Liver (tissue), 8 donors: ENCODE measurements at regions not wholly inside any gene's neighbourhood (a gene's known extent, or its start where the extent isn't known, plus 50 kb on each side); places are given as distances from the start of the nearest gene placed in this dataset.

ENCODE experiments used
- DNase-seq: peaks from one replicate; pipeline ENCODE4 v3.0.0-alpha.2; 2017; ENCODE audit warnings: low spot score
- H3K27ac ChIP-seq, 2 donors: one replicate each; pipeline ENCODE4 v1.7.0; 2013; ENCODE audit warnings: inconsistent platforms in 2 of 2, low read length in 2 of 2, control low read depth in 1 of 2, low read depth in 1 of 2, mild to moderate bottlenecking in 1 of 2
- H3K27me3 ChIP-seq, 4 donors: one replicate each; pipeline versions ENCODE4 v1.6.1 to v1.7.0; 2013; ENCODE audit warnings: low read length in 3 of 4, inconsistent platforms in 1 of 4, mild to moderate bottlenecking in 1 of 4, moderate library complexity in 1 of 4; ENCODE audit not compliant: control insufficient read depth in 4 of 4, insufficient read depth in 4 of 4
- H3K36me3 ChIP-seq, 4 donors: one replicate each; pipeline versions ENCODE4 v1.6.1 to v1.7.0; 2013; ENCODE audit warnings: low read length in 3 of 4, mild to moderate bottlenecking in 3 of 4, low read depth in 1 of 4, moderate library complexity in 1 of 4; ENCODE audit not compliant: control insufficient read depth in 4 of 4, insufficient read depth in 3 of 4
- H3K4me1 ChIP-seq, 4 donors: one replicate each; pipeline versions ENCODE4 v1.6.1 to v1.7.0; 2013; ENCODE audit warnings: low read length in 3 of 4, mild to moderate bottlenecking in 3 of 4, moderate library complexity in 1 of 4; ENCODE audit not compliant: control insufficient read depth in 4 of 4, insufficient read depth in 4 of 4
- H3K4me3 ChIP-seq, 3 donors: one replicate each; pipeline versions ENCODE4 v1.6.1 to v1.7.0; 2013; ENCODE audit warnings: low read length in 3 of 3, control low read depth in 1 of 3, low read depth in 1 of 3, mild to moderate bottlenecking in 1 of 3
- H3K9ac ChIP-seq, 2 donors: one replicate each; pipeline ENCODE4 v1.7.0; 2013; ENCODE audit warnings: low read length in 2 of 2, mild to moderate bottlenecking in 2 of 2, moderate library complexity in 2 of 2, control low read depth in 1 of 2, low read depth in 1 of 2
- H3K9me3 ChIP-seq, 4 donors: one replicate each; pipeline versions ENCODE4 v1.6.1 to v1.7.0; 2013; ENCODE audit warnings: low read length in 3 of 4; ENCODE audit not compliant: control insufficient read depth in 4 of 4
- CTCF ChIP-seq: fragments of 150-350 bp; IDR thresholded peaks from 2 replicates; pipeline ENCODE4 v1.5.1; 2017; ENCODE audit warnings: improper control_type of control experiment, low read depth, low read length; ENCODE audit not compliant: missing input control
- EGR1 ChIP-seq, 2 donors: IDR thresholded peaks; 2 replicates each; pipeline ENCODE4 v1.6.1; 2016 to 2018; ENCODE audit warnings: antibody characterized with exemption in 2 of 2, low read depth in 2 of 2
- FOXA1 ChIP-seq: IDR thresholded peaks from 2 replicates; pipeline ENCODE4 v1.6.1; 2016; ENCODE audit warnings: antibody characterized with exemption
- FOXA2 ChIP-seq: IDR thresholded peaks from 2 replicates; pipeline ENCODE4 v1.6.1; 2016; ENCODE audit warnings: antibody characterized with exemption
- GABPA ChIP-seq, 2 donors: IDR thresholded peaks in 1 of 2; conservative IDR thresholded peaks in 1 of 2; 2 replicates each; pipeline ENCODE4 v1.6.1; 2016; ENCODE audit warnings: antibody characterized with exemption in 2 of 2, mild to moderate bottlenecking in 1 of 2, moderate library complexity in 1 of 2
- HNF4A ChIP-seq, 2 donors: conservative IDR thresholded peaks; 2 replicates each; pipeline ENCODE4 v1.6.1; 2016; ENCODE audit warnings: antibody characterized with exemption in 2 of 2, mild to moderate bottlenecking in 2 of 2
- HNF4G ChIP-seq: IDR thresholded peaks from 2 replicates; pipeline ENCODE4 v1.6.1; 2016; ENCODE audit warnings: antibody characterized with exemption
- JUND ChIP-seq, 2 donors: IDR thresholded peaks; 2 replicates each; pipeline ENCODE4 v1.6.1; 2016; ENCODE audit warnings: antibody characterized with exemption in 2 of 2
- MAX ChIP-seq: IDR thresholded peaks from 2 replicates; pipeline ENCODE4 v1.6.1; 2016; ENCODE audit warnings: antibody characterized with exemption
- NR2F2 ChIP-seq: IDR thresholded peaks from 2 replicates; pipeline ENCODE4 v1.6.1; 2016; ENCODE audit warnings: antibody characterized with exemption
- RAD21 ChIP-seq, 2 donors: IDR thresholded peaks; 2 replicates each; pipeline ENCODE4 v1.6.1; 2016; ENCODE audit warnings: antibody characterized with exemption in 2 of 2, mild to moderate bottlenecking in 2 of 2
- RXRA ChIP-seq, 2 donors: IDR thresholded peaks; 2 replicates each; pipeline ENCODE4 v1.6.1; 2017 to 2018; ENCODE audit warnings: antibody characterized with exemption in 2 of 2, mild to moderate bottlenecking in 1 of 2
- SP1 ChIP-seq: IDR thresholded peaks from 2 replicates; pipeline ENCODE4 v1.6.1; 2018; ENCODE audit warnings: antibody characterized with exemption, mild to moderate bottlenecking
- TAF1 ChIP-seq: conservative IDR thresholded peaks from 2 replicates; pipeline ENCODE4 v1.6.1; 2016; ENCODE audit warnings: antibody characterized with exemption, mild to moderate bottlenecking
- YY1 ChIP-seq: IDR thresholded peaks from 2 replicates; pipeline ENCODE4 v1.6.1; 2016; ENCODE audit warnings: antibody characterized with exemption, mild to moderate bottlenecking
- WGBS: extraction: QIAGEN DNeasy Blood & Tissue Kit; methylation state at CpG from one replicate; pipeline ENCODE4 v1.1.7; 2013; 5-methylcytosine and 5-hydroxymethylcytosine counted together
- TF ChIP-seq, protein P1 (sequence below): IDR thresholded peaks from 2 replicates; pipeline ENCODE4 v1.6.1; 2016; ENCODE audit warnings: antibody characterized with exemption
- TF ChIP-seq, protein P2 (sequence below): IDR thresholded peaks from 2 replicates; pipeline ENCODE4 v1.6.1; 2016; ENCODE audit warnings: antibody characterized with exemption, mild to moderate bottlenecking
- donor health status: healthy.
- donor health status: healthy.
- donor health status: healthy.
- donor health status: healthy.
- donor health status: healthy.

DNA sequence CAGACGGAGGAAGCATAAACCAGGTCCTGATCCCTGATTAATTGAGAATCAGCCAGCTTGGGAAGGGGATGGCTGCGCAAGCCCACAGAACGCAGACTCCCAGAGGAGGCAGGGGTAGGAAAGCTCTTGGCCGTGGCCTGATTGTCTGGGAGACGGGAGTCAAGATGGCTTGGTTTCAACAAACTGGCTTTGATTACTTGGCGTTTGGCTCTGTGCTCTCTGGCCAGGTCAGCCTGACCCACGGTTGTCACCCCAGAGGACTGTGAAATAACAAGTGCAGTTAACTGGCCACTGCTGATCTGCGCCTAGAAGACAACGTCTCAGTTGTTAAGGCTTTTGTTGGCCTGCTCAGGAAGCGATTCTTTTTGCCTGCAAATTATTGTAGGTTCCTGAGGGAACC, 387.0 kb upstream of the PROK2 start:
- no peak for DNase-seq
- Histone ChIP-seq H3K9me3 (no peaks in the 10 kb centered on the region), H3K27ac (peak overlapping the region; percentile 1 to 61), H3K36me3 (no peaks in the 10 kb centered on the region), H3K27me3 (no peaks in the 10 kb centered on the region), H3K4me3 (no peak overlapping the region), H3K4me1 (peaks cover 1 to 25% (median 10%) of the 10 kb centered on the region in 4 donors), H3K9ac (no peak overlapping the region)
- WGBS: 43% methylated on average over 10 of the region's 10 CpGs
- TF ChIP-seq SP1: peak; percentile 12
- no peak for TF ChIP-seq EGR1 (IDR thresholded peaks at IDR 0.05; ENCODE audit: low read depth in 2 of 2)
- peak; percentile 16 for TF ChIP-seq NR2F2
- TF ChIP-seq, protein P1, sequence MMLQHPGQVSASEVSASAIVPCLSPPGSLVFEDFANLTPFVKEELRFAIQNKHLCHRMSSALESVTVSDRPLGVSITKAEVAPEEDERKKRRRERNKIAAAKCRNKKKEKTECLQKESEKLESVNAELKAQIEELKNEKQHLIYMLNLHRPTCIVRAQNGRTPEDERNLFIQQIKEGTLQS: no peak
- no peak for TF ChIP-seq MAX
- TF ChIP-seq GABPA (IDR thresholded peaks at IDR 0.05 in 1 of 2, conservative IDR thresholded peaks at IDR 0.05 in 1 of 2): no peak
- no peak for TF ChIP-seq HNF4G
- no peak for TF ChIP-seq FOXA1
- TF ChIP-seq RAD21 (IDR thresholded peaks at IDR 0.05): peak; percentile 57 to 66
- no peak for TF ChIP-seq TAF1
- TF ChIP-seq, protein P2, sequence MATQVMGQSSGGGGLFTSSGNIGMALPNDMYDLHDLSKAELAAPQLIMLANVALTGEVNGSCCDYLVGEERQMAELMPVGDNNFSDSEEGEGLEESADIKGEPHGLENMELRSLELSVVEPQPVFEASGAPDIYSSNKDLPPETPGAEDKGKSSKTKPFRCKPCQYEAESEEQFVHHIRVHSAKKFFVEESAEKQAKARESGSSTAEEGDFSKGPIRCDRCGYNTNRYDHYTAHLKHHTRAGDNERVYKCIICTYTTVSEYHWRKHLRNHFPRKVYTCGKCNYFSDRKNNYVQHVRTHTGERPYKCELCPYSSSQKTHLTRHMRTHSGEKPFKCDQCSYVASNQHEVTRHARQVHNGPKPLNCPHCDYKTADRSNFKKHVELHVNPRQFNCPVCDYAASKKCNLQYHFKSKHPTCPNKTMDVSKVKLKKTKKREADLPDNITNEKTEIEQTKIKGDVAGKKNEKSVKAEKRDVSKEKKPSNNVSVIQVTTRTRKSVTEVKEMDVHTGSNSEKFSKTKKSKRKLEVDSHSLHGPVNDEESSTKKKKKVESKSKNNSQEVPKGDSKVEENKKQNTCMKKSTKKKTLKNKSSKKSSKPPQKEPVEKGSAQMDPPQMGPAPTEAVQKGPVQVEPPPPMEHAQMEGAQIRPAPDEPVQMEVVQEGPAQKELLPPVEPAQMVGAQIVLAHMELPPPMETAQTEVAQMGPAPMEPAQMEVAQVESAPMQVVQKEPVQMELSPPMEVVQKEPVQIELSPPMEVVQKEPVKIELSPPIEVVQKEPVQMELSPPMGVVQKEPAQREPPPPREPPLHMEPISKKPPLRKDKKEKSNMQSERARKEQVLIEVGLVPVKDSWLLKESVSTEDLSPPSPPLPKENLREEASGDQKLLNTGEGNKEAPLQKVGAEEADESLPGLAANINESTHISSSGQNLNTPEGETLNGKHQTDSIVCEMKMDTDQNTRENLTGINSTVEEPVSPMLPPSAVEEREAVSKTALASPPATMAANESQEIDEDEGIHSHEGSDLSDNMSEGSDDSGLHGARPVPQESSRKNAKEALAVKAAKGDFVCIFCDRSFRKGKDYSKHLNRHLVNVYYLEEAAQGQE: no peak
- peak; percentile 41 to 67 for TF ChIP-seq HNF4A (conservative IDR thresholded peaks at IDR 0.05)
- TF ChIP-seq YY1: peak; percentile 21
- no peak for TF ChIP-seq FOXA2
- TF ChIP-seq RXRA (IDR thresholded peaks at IDR 0.05): peak; percentile 62 to 77

- TF ChIP-seq, protein P1: no peak
- TF ChIP-seq HNF4G (no peak), HNF4A (conservative IDR thresholded peaks at IDR 0.05) (no peak), FOXA1 (no peak), JUND (IDR thresholded peaks at IDR 0.05) (no peak), CTCF (no peak), SP1 (no peak), FOXA2 (no peak)
- DNase-seq: no peak
- Histone ChIP-seq H3K27ac (peak overlapping the region in 1 of 2 donors; percentile 61), H3K4me1 (peaks cover 1 to 22% (median 9%) of the 10 kb centered on the region in 4 donors), H3K36me3 (no peaks in the 10 kb centered on the region), H3K27me3 (no peaks in the 10 kb centered on the region), H3K9me3 (no peaks in the 10 kb centered on the region), H3K4me3 (no peak overlapping the region), H3K9ac (no peak overlapping the region)
- 82% methylated on average over 6 of the region's 6 CpGs for WGBS
Measured at GRCh38 chr3:72171463-72171881, 386.5 kb upstream of the PROK2 start.
